Liver (tissue), 2 donors: ENCODE measurements at regions not wholly inside any gene's neighbourhood (a gene's known extent, or its start where the extent isn't known, plus 50 kb on each side); places are given as distances from the start of the nearest gene placed in this dataset.

ENCODE experiments used
- CTCF ChIP-seq: fragments of 150-350 bp; IDR thresholded peaks from 2 replicates; pipeline ENCODE4 v1.5.1; 2017; ENCODE audit warnings: improper control_type of control experiment, low read depth, low read length; ENCODE audit not compliant: missing input control
- FOXA1 ChIP-seq: IDR thresholded peaks from 2 replicates; pipeline ENCODE4 v1.6.1; 2016; ENCODE audit warnings: antibody characterized with exemption
- TF ChIP-seq, protein P1 (sequence below): IDR thresholded peaks from 2 replicates; pipeline ENCODE4 v1.6.1; 2016; ENCODE audit warnings: antibody characterized with exemption
- donor health status: healthy.

DNA sequence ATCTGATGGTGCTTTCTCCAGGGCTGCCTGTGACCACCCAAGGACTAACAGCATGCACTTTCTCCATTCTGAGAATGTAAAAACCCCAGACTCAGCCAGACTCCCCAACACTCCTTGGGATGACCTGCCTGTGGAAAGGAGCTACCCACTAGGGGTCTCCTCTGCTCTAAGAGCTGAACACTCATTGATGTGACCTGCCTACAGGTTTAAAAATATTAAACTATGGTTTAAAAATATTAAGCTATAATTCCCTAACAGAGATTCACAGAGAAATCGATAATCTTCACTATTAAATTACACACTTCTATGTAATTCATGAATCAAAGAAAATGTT, 696.2 kb upstream of the SLITRK5 start:
- no peak for TF ChIP-seq FOXA1
- TF ChIP-seq CTCF: peak; percentile 12
- TF ChIP-seq, protein P1, sequence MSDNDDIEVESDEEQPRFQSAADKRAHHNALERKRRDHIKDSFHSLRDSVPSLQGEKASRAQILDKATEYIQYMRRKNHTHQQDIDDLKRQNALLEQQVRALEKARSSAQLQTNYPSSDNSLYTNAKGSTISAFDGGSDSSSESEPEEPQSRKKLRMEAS: no peak
